Neural progenitor cell (in vitro differentiated cells): ENCODE measurements at regions not wholly inside any gene's neighbourhood (a gene's known extent, or its start where the extent isn't known, plus 50 kb on each side); places are given as distances from the start of the nearest gene placed in this dataset.

Experiments
- EZH2 ChIP-seq: fragments of 200-600 bp; sonication (generic); IDR thresholded peaks from 2 replicates; pipeline ENCODE4 v1.6.1; 2017; ENCODE audit warnings: antibody characterized with exemption, mild to moderate bottlenecking, moderate library complexity
- EZH2phosphoT487 ChIP-seq: fragments of 200-600 bp; sonication (generic); IDR thresholded peaks from 2 replicates; pipeline ENCODE4 v1.6.1; 2017; ENCODE audit warnings: antibody characterized with exemption
- TF ChIP-seq, protein P1 (sequence below): fragments of 200-600 bp; sonication (generic); IDR thresholded peaks from 2 replicates; pipeline ENCODE4 v1.5.1; 2017; ENCODE audit warnings: antibody characterized with exemption, mild to moderate bottlenecking

DNA sequence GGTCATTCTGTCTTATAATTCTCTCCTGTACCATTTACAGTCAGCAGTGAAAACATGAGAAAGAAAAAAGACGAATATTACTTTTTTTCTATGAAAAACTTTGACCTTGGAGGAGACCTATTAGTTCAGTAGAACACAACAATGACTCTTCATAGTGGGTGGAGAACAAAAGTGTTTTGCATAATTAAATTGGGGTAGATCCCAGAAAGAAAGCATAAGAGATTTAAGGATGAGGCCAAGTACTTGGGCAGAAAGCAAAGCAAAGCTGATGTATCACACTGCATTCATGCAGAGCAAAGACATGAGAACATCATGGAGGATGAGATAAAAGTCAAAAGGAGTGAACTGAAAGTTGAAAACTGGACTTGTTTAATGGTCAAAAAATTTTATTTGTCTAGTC, 1273.4 kb downstream of the ROBO2 start:
- TF ChIP-seq, protein P1, sequence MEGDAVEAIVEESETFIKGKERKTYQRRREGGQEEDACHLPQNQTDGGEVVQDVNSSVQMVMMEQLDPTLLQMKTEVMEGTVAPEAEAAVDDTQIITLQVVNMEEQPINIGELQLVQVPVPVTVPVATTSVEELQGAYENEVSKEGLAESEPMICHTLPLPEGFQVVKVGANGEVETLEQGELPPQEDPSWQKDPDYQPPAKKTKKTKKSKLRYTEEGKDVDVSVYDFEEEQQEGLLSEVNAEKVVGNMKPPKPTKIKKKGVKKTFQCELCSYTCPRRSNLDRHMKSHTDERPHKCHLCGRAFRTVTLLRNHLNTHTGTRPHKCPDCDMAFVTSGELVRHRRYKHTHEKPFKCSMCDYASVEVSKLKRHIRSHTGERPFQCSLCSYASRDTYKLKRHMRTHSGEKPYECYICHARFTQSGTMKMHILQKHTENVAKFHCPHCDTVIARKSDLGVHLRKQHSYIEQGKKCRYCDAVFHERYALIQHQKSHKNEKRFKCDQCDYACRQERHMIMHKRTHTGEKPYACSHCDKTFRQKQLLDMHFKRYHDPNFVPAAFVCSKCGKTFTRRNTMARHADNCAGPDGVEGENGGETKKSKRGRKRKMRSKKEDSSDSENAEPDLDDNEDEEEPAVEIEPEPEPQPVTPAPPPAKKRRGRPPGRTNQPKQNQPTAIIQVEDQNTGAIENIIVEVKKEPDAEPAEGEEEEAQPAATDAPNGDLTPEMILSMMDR = no peak
- TF ChIP-seq EZH2phosphoT487 = no peak
- TF ChIP-seq EZH2 = no peak
